ENCODE measurements at regions not wholly inside any gene's neighbourhood (a gene's known extent, or its start where the extent isn't known, plus 50 kb on each side); places are given as distances from the start of the nearest gene placed in this dataset.

DNA sequence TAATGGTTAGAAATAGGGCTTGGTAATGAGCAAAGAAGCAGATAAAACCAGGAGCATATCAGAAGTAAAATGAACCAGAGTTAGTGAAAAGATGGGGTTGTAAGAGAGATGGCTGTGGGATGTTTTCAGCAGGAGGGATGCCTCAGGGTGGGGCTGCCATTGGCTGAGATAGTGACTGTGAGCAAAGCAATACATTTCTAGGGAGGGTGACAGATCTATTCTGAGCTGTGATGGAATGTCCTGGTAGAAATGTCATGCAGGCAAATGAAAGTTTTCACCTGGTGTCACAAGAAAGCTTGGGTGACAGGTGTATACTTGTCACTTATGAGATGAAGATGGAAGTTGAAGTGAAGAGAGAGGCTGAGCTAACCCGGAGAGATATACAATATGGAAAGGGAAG is 435.9 kb downstream of the TNS3 start:
- TF ChIP-seq POLR2A (IDR thresholded peaks at IDR 0.05): no peak
- TF ChIP-seq, protein P1, sequence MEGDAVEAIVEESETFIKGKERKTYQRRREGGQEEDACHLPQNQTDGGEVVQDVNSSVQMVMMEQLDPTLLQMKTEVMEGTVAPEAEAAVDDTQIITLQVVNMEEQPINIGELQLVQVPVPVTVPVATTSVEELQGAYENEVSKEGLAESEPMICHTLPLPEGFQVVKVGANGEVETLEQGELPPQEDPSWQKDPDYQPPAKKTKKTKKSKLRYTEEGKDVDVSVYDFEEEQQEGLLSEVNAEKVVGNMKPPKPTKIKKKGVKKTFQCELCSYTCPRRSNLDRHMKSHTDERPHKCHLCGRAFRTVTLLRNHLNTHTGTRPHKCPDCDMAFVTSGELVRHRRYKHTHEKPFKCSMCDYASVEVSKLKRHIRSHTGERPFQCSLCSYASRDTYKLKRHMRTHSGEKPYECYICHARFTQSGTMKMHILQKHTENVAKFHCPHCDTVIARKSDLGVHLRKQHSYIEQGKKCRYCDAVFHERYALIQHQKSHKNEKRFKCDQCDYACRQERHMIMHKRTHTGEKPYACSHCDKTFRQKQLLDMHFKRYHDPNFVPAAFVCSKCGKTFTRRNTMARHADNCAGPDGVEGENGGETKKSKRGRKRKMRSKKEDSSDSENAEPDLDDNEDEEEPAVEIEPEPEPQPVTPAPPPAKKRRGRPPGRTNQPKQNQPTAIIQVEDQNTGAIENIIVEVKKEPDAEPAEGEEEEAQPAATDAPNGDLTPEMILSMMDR (IDR thresholded peaks at IDR 0.05): no peak

Measured in thyroid gland (tissue), 4 donors.